ENCODE measurements at regions not wholly inside any gene's neighbourhood (a gene's known extent, or its start where the extent isn't known, plus 50 kb on each side); places are given as distances from the start of the nearest gene placed in this dataset.

GRCh38 chr4:34138385-34138784, 2105.9 kb downstream of the ARAP2 start:
- no peaks in the 10 kb centered on the region for H3K36me3 ChIP-seq (ENCODE audit: insufficient read depth, insufficient read length, low read length)
- no peak for DNase-seq (ENCODE audit: low read depth, low spot score)
- TF ChIP-seq SUZ12 (IDR thresholded peaks at IDR 0.05; ENCODE audit: extremely low read depth, insufficient read depth, insufficient read length): no peak
- no peak for TF ChIP-seq YY1 (IDR thresholded peaks at IDR 0.05; ENCODE audit: insufficient read depth, insufficient read length)
- no peak for TF ChIP-seq ZNF274 (IDR thresholded peaks at IDR 0.05; ENCODE audit: low read depth, low read length)

GRCh38 chr4:34139346-34139745, 2105.0 kb downstream of the ARAP2 start:
- H3K4me1 ChIP-seq (ENCODE audit: insufficient read depth, insufficient read length): no peaks in the 10 kb centered on the region
- H3K9me3 ChIP-seq (ENCODE audit: insufficient read depth, low read length): no peaks in the 10 kb centered on the region
- no peak overlapping the region for H3K4me3 ChIP-seq (ENCODE audit: insufficient read length, low read depth)
- H3K36me3 ChIP-seq (ENCODE audit: insufficient read depth, insufficient read length, low read length): no peaks in the 10 kb centered on the region
- no peaks in the 10 kb centered on the region for H3K27me3 ChIP-seq (ENCODE audit: insufficient read depth, insufficient read length)
- H3K9ac ChIP-seq (ENCODE audit: insufficient read length, low read depth): no peak overlapping the region
- TF ChIP-seq YY1 (IDR thresholded peaks at IDR 0.05; ENCODE audit: insufficient read depth, insufficient read length): no peak
- TF ChIP-seq ZNF274 (IDR thresholded peaks at IDR 0.05; ENCODE audit: low read depth, low read length): no peak
- TF ChIP-seq SUZ12 (IDR thresholded peaks at IDR 0.05; ENCODE audit: extremely low read depth, insufficient read depth, insufficient read length): no peak
- DNase-seq (ENCODE audit: low read depth, low spot score): no peak

More at GRCh38 chr4:34138385-34138784, 2105.9 kb downstream of the ARAP2 start:
- Histone ChIP-seq H3K9me3 (ENCODE audit: insufficient read depth, low read length) (no peaks in the 10 kb centered on the region), H3K4me3 (ENCODE audit: insufficient read length, low read depth) (no peak overlapping the region), H3K27me3 (ENCODE audit: insufficient read depth, insufficient read length) (no peaks in the 10 kb centered on the region), H3K4me1 (ENCODE audit: insufficient read depth, insufficient read length) (no peaks in the 10 kb centered on the region), H3K9ac (ENCODE audit: insufficient read length, low read depth) (no peak overlapping the region)

GRCh38 chr4:34148322-34148908, 2095.9 kb downstream of the ARAP2 start:
- Histone ChIP-seq H3K9ac (ENCODE audit: insufficient read length, low read depth) (no peak overlapping the region), H3K36me3 (ENCODE audit: insufficient read depth, insufficient read length, low read length) (no peaks in the 10 kb centered on the region), H3K4me3 (ENCODE audit: insufficient read length, low read depth) (no peak overlapping the region), H3K27me3 (ENCODE audit: insufficient read depth, insufficient read length) (no peaks in the 10 kb centered on the region), H3K9me3 (ENCODE audit: insufficient read depth, low read length) (no peaks in the 10 kb centered on the region), H3K4me1 (ENCODE audit: insufficient read depth, insufficient read length) (no peaks in the 10 kb centered on the region)
- DNase-seq (ENCODE audit: low read depth, low spot score): no peak
- TF ChIP-seq SUZ12 (IDR thresholded peaks at IDR 0.05; ENCODE audit: extremely low read depth, insufficient read depth, insufficient read length) (no peak), ZNF274 (IDR thresholded peaks at IDR 0.05; ENCODE audit: low read depth, low read length) (no peak), YY1 (IDR thresholded peaks at IDR 0.05; ENCODE audit: insufficient read depth, insufficient read length) (no peak)

- TF ChIP-seq ZNF274 (IDR thresholded peaks at IDR 0.05; ENCODE audit: low read depth, low read length) (no peak), YY1 (IDR thresholded peaks at IDR 0.05; ENCODE audit: insufficient read depth, insufficient read length) (no peak), SUZ12 (IDR thresholded peaks at IDR 0.05; ENCODE audit: extremely low read depth, insufficient read depth, insufficient read length) (no peak)
- DNase-seq (ENCODE audit: low read depth, low spot score): no peak
- Histone ChIP-seq H3K9me3 (ENCODE audit: insufficient read depth, low read length) (no peaks in the 10 kb centered on the region), H3K4me1 (ENCODE audit: insufficient read depth, insufficient read length) (no peaks in the 10 kb centered on the region), H3K4me3 (ENCODE audit: insufficient read length, low read depth) (no peak overlapping the region), H3K36me3 (ENCODE audit: insufficient read depth, insufficient read length, low read length) (no peaks in the 10 kb centered on the region), H3K9ac (ENCODE audit: insufficient read length, low read depth) (no peak overlapping the region), H3K27me3 (ENCODE audit: insufficient read depth, insufficient read length) (no peaks in the 10 kb centered on the region)
These were observed 2086.8 kb downstream of the ARAP2 start for GRCh38 chr4:34157547-34157946.

- DNase-seq (ENCODE audit: low read depth, low spot score): no peak
- H3K9ac ChIP-seq (ENCODE audit: insufficient read length, low read depth): no peak overlapping the region
- no peaks in the 10 kb centered on the region for H3K27me3 ChIP-seq (ENCODE audit: insufficient read depth, insufficient read length)
- H3K4me3 ChIP-seq (ENCODE audit: insufficient read length, low read depth): no peak overlapping the region
- no peaks in the 10 kb centered on the region for H3K4me1 ChIP-seq (ENCODE audit: insufficient read depth, insufficient read length)
- no peaks in the 10 kb centered on the region for H3K36me3 ChIP-seq (ENCODE audit: insufficient read depth, insufficient read length, low read length)
- TF ChIP-seq YY1 (IDR thresholded peaks at IDR 0.05; ENCODE audit: insufficient read depth, insufficient read length): no peak
- TF ChIP-seq ZNF274 (IDR thresholded peaks at IDR 0.05; ENCODE audit: low read depth, low read length): no peak
- TF ChIP-seq SUZ12 (IDR thresholded peaks at IDR 0.05; ENCODE audit: extremely low read depth, insufficient read depth, insufficient read length): no peak
- no peaks in the 10 kb centered on the region for H3K9me3 ChIP-seq (ENCODE audit: insufficient read depth, low read length)
These were observed 2085.4 kb downstream of the ARAP2 start for GRCh38 chr4:34158878-34159277.

- no peaks in the 10 kb centered on the region for H3K27me3 ChIP-seq (ENCODE audit: insufficient read depth, insufficient read length)
- no peaks in the 10 kb centered on the region for H3K36me3 ChIP-seq (ENCODE audit: insufficient read depth, insufficient read length, low read length)
- H3K9me3 ChIP-seq (ENCODE audit: insufficient read depth, low read length): no peaks in the 10 kb centered on the region
- DNase-seq (ENCODE audit: low read depth, low spot score): no peak
- H3K4me3 ChIP-seq (ENCODE audit: insufficient read length, low read depth): no peak overlapping the region
- no peak for TF ChIP-seq ZNF274 (IDR thresholded peaks at IDR 0.05; ENCODE audit: low read depth, low read length)
- no peak for TF ChIP-seq YY1 (IDR thresholded peaks at IDR 0.05; ENCODE audit: insufficient read depth, insufficient read length)
- TF ChIP-seq SUZ12 (IDR thresholded peaks at IDR 0.05; ENCODE audit: extremely low read depth, insufficient read depth, insufficient read length): no peak
- H3K4me1 ChIP-seq (ENCODE audit: insufficient read depth, insufficient read length): no peaks in the 10 kb centered on the region
- no peak overlapping the region for H3K9ac ChIP-seq (ENCODE audit: insufficient read length, low read depth)
These were observed 2073.4 kb downstream of the ARAP2 start for GRCh38 chr4:34170946-34171345.

GRCh38 chr4:34176609-34177008, 2067.7 kb downstream of the ARAP2 start:
- Histone ChIP-seq H3K36me3 (ENCODE audit: insufficient read depth, insufficient read length, low read length) (no peaks in the 10 kb centered on the region), H3K9me3 (ENCODE audit: insufficient read depth, low read length) (0 out of 2 replicates have a peak, but pooled peaks cover 7% of the 10 kb centered on the region), H3K9ac (ENCODE audit: insufficient read length, low read depth) (no peak overlapping the region), H3K4me3 (ENCODE audit: insufficient read length, low read depth) (no peak overlapping the region), H3K27me3 (ENCODE audit: insufficient read depth, insufficient read length) (no peaks in the 10 kb centered on the region), H3K4me1 (ENCODE audit: insufficient read depth, insufficient read length) (no peaks in the 10 kb centered on the region)
- no peak for DNase-seq (ENCODE audit: low read depth, low spot score)
- no peak for TF ChIP-seq ZNF274 (IDR thresholded peaks at IDR 0.05; ENCODE audit: low read depth, low read length)
- TF ChIP-seq YY1 (IDR thresholded peaks at IDR 0.05; ENCODE audit: insufficient read depth, insufficient read length): no peak
- TF ChIP-seq SUZ12 (IDR thresholded peaks at IDR 0.05; ENCODE audit: extremely low read depth, insufficient read depth, insufficient read length): no peak

All from NT2/D1 (cell line).